ENCODE measurements at regions not wholly inside any gene's neighbourhood (a gene's known extent, or its start where the extent isn't known, plus 50 kb on each side); places are given as distances from the start of the nearest gene placed in this dataset.

DNA sequence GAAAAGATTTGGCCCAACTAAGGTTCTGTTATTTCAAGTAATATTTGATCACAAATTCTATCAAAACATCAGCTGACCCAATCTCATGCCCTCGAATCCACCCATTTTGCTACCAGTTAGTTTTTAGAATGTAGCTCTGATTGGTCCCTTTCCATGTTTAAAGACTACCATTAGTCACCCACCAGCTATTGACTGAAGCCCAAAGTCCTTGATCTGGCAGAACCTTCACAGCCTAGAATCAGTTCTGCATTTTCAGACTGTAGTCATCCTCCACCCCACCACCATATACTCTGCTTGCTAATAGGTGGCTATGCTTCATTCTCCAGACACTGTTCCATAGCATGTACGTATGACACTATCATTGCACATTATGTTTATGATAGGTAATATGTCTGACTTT, 182.2 kb upstream of the TARS1 start:
- TF ChIP-seq SMC3 (IDR thresholded peaks at IDR 0.05; ENCODE audit: low read length) = no peak
- TF ChIP-seq FOXK2 (IDR thresholded peaks at IDR 0.05) = no peak
- no peak for TF ChIP-seq ZFX (CRISPR knock-in tag; IDR thresholded peaks at IDR 0.05; ENCODE audit: low read depth)
- no peak for TF ChIP-seq POLR2A (IDR thresholded peaks at IDR 0.05; ENCODE audit: insufficient read depth in 1 of 2, low read depth in 2 of 2, low read length in 2 of 2)
- no peak for TF ChIP-seq SIN3B (IDR thresholded peaks at IDR 0.05; ENCODE audit: low read length)
- TF ChIP-seq HOMEZ (CRISPR knock-in tag; IDR thresholded peaks at IDR 0.05; ENCODE audit: low read depth) = no peak
- no peak for TF ChIP-seq KLF16 (CRISPR knock-in tag; IDR thresholded peaks at IDR 0.05)
- no peak for TF ChIP-seq CREB1 (IDR thresholded peaks at IDR 0.05)
- no peak for TF ChIP-seq CREB1 (CRISPR knock-in tag; IDR thresholded peaks at IDR 0.05)
- TF ChIP-seq CTCF (CRISPR knock-in tag; IDR thresholded peaks at IDR 0.05) = no peak
